ENCODE measurements at regions not wholly inside any gene's neighbourhood (a gene's known extent, or its start where the extent isn't known, plus 50 kb on each side); places are given as distances from the start of the nearest gene placed in this dataset.
"Not testable (repeated sequence)": the region's sequence is repeated elsewhere in the genome, so short reads cannot be mapped to it uniquely, and the experiment has no call there.

GRCh38 chr12:92272061-92272964 lies 126.7 kb upstream of the BTG1 start:
- DNase-seq (ENCODE audit: low read depth in 2 of 2), result no peak

DNA sequence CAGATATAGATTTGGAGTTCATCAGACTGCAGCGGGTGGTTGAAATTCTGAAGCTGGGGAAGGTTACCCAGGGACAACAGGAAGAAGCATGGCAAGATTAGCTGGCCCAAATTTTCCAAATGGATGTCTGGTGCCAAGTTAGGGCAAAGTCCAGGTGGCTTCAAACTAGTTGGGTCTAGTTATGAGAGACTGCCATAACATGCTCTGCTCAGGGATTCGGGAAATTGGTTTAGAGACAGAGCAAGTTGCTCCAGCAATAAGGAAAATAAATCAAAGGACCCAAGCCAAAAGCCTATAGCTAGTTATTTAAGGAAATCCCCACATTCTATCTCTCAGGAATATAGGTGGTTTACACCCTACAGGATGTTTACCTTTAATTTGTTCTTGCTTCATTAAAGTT lies 125.7 kb upstream of the BTG1 start:
- no peak for DNase-seq (ENCODE audit: low read depth in 2 of 2)

DNA sequence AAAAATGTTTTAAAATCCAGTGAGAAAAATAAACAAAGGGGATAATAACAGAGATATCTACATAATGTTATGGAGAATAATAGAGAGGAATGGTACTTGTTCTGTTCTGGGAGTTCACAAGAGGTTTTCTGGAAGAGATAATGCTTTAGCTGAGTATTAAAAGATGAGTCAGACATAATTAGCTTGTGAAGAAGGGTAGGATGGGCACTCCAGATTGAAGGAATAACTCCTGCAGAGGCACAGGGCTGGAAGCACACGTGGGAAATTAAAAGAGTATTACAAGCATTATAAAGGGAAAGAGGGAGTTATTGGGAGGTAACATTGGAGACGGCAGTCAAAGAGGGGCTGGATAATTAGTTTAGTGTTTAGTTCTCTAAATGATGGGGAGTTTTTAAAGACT lies 124.9 kb upstream of the BTG1 start:
- no peak for DNase-seq (ENCODE audit: low read depth in 2 of 2)

DNA sequence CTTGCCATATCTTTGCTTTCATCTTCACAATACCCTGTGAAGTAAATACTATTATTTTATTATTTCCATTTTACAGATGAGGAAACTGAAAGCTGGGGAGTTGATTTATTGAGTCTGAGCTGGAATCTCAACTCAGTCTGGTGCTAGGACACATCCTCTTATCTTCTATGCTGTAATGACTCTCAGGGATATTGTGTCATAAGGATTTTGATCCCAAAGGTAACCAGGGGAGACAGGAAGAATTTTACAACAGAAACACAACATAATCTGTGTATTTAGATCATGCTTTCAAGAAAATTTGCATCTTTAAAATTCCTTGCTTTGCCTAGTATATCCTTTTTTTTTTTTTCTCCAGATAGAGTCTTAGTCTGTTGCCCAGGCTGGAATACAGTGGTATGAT lies 123.3 kb upstream of the BTG1 start:
- no peak for DNase-seq (ENCODE audit: low read depth in 2 of 2)

DNA sequence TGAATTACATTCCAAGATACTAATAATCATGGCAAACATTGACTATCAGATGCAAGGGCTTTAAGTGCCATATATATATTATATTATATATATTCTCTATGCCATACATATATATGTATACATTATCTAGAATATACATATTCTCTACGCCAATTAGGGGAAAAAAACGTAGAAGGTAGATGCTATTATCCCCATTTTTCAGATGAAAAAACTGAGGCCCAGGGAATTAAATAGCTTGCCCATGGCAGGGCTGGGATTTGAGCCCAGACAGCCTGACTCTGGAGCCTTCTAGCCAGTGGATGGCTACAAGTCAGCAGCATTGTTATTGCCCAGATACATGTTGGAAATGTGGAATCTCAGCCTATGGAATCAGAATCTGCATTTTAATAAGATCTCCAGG lies 116.0 kb upstream of the BTG1 start:
- DNase-seq (ENCODE audit: low read depth in 2 of 2), result no peak

DNA sequence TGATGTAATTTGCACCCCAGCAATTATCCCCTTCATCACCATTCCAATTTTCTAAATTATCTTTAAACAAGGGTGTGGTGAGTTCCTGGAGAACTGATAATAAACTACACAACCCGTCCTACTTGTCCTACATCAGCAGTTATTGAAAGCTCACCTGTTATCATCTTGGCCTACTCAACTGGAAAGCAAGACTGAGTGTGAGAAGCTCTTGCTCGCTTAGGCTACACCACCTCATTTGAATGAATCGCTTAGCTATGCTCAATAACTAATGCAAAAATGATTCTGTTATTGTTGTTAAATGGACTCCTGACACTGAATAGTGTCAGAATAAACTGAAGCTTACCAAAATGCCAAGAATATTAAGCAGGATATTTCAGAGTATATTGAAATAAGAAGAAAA lies 115.4 kb upstream of the BTG1 start:
- DNase-seq (ENCODE audit: low read depth in 2 of 2), result no peak

GRCh38 chr12:92259696-92260251 lies 114.1 kb upstream of the BTG1 start:
- DNase-seq (ENCODE audit: low read depth in 2 of 2), result no peak

- DNase-seq (ENCODE audit: low read depth in 2 of 2), result no peak
Observed at GRCh38 chr12:92259291-92259690, 113.6 kb upstream of the BTG1 start.

- DNase-seq (ENCODE audit: low read depth in 2 of 2), result no peak
Observed at GRCh38 chr12:92257261-92257660, 111.6 kb upstream of the BTG1 start.

DNA sequence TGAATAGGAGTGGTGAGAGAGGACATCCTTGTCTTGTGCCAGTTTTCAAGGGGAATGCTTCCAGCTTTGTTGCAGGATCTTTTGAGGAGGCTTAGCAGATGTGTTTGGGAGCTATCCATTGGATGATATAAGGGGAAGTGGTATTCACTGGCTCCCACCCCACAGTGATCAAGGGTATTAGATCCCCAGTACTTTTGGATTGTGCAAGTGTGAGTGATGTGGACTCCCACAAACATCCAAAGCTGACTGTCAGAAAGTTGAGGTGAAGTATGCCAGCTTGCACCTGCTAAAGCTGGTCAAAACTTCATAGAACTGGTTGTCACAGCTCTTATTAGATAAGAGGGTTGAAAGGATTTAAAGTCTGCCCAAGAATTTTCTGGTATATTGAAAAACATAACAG lies 110.1 kb upstream of the BTG1 start:
- DNase-seq (ENCODE audit: low read depth in 2 of 2), result no peak

DNA sequence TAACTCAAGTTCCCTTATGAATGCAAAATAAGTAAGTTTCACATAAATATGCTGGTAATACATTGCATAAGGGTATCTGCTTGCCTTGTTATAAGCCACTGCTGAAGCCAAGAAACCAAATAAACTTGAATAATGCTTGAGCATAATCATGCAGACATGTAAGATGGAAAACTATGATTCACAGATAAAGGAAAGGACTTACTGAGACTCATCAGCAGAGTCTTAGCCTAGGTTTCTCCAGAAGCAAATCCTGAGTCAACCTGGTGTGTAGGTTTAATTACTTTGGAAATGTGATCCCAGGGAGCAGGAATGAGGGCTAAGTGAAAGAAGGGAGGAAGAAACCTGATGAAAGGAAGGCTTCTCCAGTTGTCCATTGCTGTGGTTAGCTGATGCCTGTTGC lies 107.7 kb upstream of the BTG1 start:
- DNase-seq (ENCODE audit: low read depth in 2 of 2), result no peak

- no peak for DNase-seq (ENCODE audit: low read depth in 2 of 2)
Observed at GRCh38 chr12:92248977-92249376, 103.3 kb upstream of the BTG1 start.

GRCh38 chr12:92244036-92244435 lies 98.4 kb upstream of the BTG1 start:
- no peak for DNase-seq (ENCODE audit: low read depth in 2 of 2)

- no peak for DNase-seq (ENCODE audit: low read depth in 2 of 2)
Observed at GRCh38 chr12:92242907-92243306, 97.3 kb upstream of the BTG1 start.

- DNase-seq (ENCODE audit: low read depth in 2 of 2), result no peak
Observed at GRCh38 chr12:92237762-92238523, 92.3 kb upstream of the BTG1 start.

GRCh38 chr12:92237262-92237661 lies 91.6 kb upstream of the BTG1 start:
- no peak for DNase-seq (ENCODE audit: low read depth in 2 of 2)

- no peak for DNase-seq (ENCODE audit: low read depth in 2 of 2)
Observed at GRCh38 chr12:92235703-92236472, 90.2 kb upstream of the BTG1 start.

- DNase-seq (ENCODE audit: low read depth in 2 of 2), result no peak
Observed at GRCh38 chr12:92234533-92234932, 88.9 kb upstream of the BTG1 start.

DNA sequence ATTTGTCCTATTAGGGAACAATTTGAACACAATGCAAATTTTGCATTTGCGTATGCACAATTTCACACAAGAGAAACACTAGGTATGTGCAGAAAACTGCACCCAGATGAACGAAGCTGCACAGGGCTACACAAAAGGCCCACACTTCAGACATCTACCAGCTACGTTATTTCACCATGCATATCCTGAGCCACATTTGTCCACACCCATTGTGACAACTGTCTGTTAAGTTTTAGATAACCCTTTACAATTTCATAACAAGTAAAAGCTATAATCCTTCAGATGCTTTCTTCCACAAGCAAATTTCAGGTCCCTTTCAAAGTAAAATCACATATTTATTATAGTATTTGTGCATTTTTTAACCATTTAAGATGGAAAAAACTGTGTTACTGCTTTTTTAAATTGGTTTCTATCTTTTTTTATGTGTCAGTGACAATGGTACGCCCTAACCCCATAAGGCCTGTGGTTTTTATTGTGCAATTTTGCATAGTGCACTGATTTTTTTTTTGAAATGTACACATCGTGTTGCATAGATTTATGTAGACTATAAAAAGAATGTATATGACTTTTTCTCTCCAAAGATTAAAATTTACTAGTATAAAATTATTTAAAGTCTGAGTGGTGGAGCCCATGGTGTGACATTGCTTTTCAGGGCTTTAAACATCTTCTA lies 87.8 kb upstream of the BTG1 start:
- DNase-seq (ENCODE audit: low read depth in 2 of 2), result no peak

DNA sequence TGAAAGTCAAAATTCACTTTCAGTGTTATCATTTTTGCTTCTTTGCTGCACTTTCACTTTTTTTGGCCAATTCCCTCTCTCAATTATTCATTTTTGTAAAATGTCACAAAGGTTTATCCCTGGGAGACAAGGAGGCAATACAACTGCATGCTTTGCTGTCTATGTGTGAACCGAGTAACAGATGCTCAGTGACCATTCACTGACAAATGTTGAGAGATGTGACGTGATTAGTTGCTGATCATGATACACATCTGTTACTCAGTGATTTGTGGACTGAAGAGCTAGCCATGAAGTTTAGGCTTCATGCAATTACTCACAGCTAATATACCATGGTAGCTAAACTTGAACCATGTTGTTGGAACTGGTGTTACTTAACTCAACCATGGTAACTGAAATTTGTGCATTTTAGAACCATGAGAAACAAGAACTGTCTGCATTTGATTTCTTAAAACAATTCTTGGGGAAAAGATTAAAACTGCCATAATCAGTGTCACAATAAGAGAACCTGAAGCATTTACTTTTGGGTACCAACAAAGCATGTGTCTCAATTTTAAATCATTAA lies 86.8 kb upstream of the BTG1 start:
- DNase-seq (ENCODE audit: low read depth in 2 of 2), result not testable (repeated sequence)

GRCh38 chr12:92231945-92232344 lies 86.3 kb upstream of the BTG1 start:
- DNase-seq (ENCODE audit: low read depth in 2 of 2), result not testable (repeated sequence)

Data from stimulated activated CD4-positive, alpha-beta T cell treated with anti-CD3 and anti-CD28 coated beads, Interleukin-1b, Interleukin-23, amount 100 ng/mL, for 1 hour (primary cell).